PFSK-1 (cell line): ENCODE measurements at regions not wholly inside any gene's neighbourhood (a gene's known extent, or its start where the extent isn't known, plus 50 kb on each side); places are given as distances from the start of the nearest gene placed in this dataset.

Source experiments
- FOXP2 ChIP-seq: optimal IDR thresholded peaks from 2 replicates; pipeline ENCODE3; 2011; ENCODE audit warnings: borderline replicate concordance, control low read depth, inconsistent platforms; ENCODE audit not compliant: insufficient read depth; ENCODE audit errors: extremely low read length, extremely low read depth
- POLR2AphosphoS5 ChIP-seq: IDR thresholded peaks from 2 replicates; pipeline ENCODE4 v1.6.1; 2012; ENCODE audit warnings: low read depth, mild to moderate bottlenecking, control low read depth, low read length, moderate library complexity
- REST ChIP-seq, 2 experiments: IDR thresholded peaks; 2 replicates each; pipeline versions ENCODE4 v1.6.1 to v1.8.0; 2011 to 2012; ENCODE audit warnings: low read depth in 2 of 2, low read length in 2 of 2, control low read depth in 1 of 2, inconsistent platforms in 1 of 2, mild to moderate bottlenecking in 1 of 2, moderate library complexity in 1 of 2; ENCODE audit not compliant: insufficient read depth in 1 of 2
- SIN3A ChIP-seq: IDR thresholded peaks from 2 replicates; pipeline ENCODE4 v1.6.1; 2012; ENCODE audit warnings: mild to moderate bottlenecking, low read length, moderate library complexity, borderline replicate concordance; ENCODE audit not compliant: insufficient read depth
- TAF1 ChIP-seq: IDR thresholded peaks from 2 replicates; pipeline ENCODE4 v1.6.1; 2012; ENCODE audit warnings: low read length, control low read depth, borderline replicate concordance; ENCODE audit not compliant: insufficient read depth

GRCh38 chr1:181423301-181423918, 59.9 kb upstream of the CACNA1E start:
- TF ChIP-seq REST (IDR thresholded peaks at IDR 0.05; ENCODE audit: insufficient read depth in 1 of 2, low read depth in 2 of 2, low read length in 2 of 2) (no peak), POLR2AphosphoS5 (no peak), SIN3A (no peak)

- TF ChIP-seq SIN3A (no peak), REST (IDR thresholded peaks at IDR 0.05; ENCODE audit: insufficient read depth in 1 of 2, low read depth in 2 of 2, low read length in 2 of 2) (no peak), TAF1 (no peak), POLR2AphosphoS5 (no peak), FOXP2 (no peak)
Observed at GRCh38 chr1:181424786-181425403, 58.4 kb upstream of the CACNA1E start.

- TF ChIP-seq SIN3A, result no peak
- TF ChIP-seq TAF1, result no peak
- no peak for TF ChIP-seq FOXP2
- no peak for TF ChIP-seq POLR2AphosphoS5
- no peak for TF ChIP-seq REST (IDR thresholded peaks at IDR 0.05; ENCODE audit: insufficient read depth in 1 of 2, low read depth in 2 of 2, low read length in 2 of 2)
Observed at GRCh38 chr1:181425566-181425965, 57.8 kb upstream of the CACNA1E start.

GRCh38 chr1:181429462-181429861, 53.9 kb upstream of the CACNA1E start:
- no peak for TF ChIP-seq SIN3A
- TF ChIP-seq TAF1, result no peak
- no peak for TF ChIP-seq FOXP2
- TF ChIP-seq POLR2AphosphoS5, result no peak
- no peak for TF ChIP-seq REST (IDR thresholded peaks at IDR 0.05; ENCODE audit: insufficient read depth in 1 of 2, low read depth in 2 of 2, low read length in 2 of 2)
